Uterus (tissue), 2 donors: ENCODE measurements at regions not wholly inside any gene's neighbourhood (a gene's known extent, or its start where the extent isn't known, plus 50 kb on each side); places are given as distances from the start of the nearest gene placed in this dataset.

Experiments
- POLR2A ChIP-seq, 2 donors: fragments of 450-650 bp; IDR thresholded peaks; one replicate each; pipeline ENCODE4 v1.6.1; 2016; ENCODE audit warnings: antibody characterized with exemption in 2 of 2, mild to moderate bottlenecking in 1 of 2, moderate library complexity in 1 of 2
- TF ChIP-seq, protein P1 (sequence below), 4 experiments: fragments of 200-600 bp in 2 of 4; fragments of 450-650 bp in 2 of 4; sonication (generic) in 2 of 4; IDR thresholded peaks; one replicate each; pipeline ENCODE4 v1.5.1; 2016 to 2019; ENCODE audit warnings: antibody characterized with exemption in 4 of 4, mild to moderate bottlenecking in 2 of 4, moderate library complexity in 1 of 4

DNA sequence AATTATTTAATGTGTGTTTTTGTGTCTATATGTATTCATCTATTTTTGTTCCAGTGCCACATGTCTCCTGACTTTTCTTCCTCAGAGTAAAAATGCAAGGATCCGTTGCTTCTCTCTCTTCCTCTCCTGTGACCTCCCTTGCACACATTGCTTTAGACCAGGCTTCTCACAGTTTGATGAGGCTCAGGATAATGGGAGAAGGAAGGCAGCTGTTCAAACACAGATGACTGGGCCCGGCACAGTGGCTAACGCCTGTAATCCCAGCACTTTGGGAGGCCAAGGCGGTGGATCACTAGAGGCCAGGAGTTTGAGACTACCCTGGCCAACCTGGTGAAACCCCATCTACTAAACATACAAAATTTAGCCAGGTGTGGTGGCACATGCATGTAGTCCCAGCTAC is 241.9 kb downstream of the SAMD5 start:
- TF ChIP-seq, protein P1, sequence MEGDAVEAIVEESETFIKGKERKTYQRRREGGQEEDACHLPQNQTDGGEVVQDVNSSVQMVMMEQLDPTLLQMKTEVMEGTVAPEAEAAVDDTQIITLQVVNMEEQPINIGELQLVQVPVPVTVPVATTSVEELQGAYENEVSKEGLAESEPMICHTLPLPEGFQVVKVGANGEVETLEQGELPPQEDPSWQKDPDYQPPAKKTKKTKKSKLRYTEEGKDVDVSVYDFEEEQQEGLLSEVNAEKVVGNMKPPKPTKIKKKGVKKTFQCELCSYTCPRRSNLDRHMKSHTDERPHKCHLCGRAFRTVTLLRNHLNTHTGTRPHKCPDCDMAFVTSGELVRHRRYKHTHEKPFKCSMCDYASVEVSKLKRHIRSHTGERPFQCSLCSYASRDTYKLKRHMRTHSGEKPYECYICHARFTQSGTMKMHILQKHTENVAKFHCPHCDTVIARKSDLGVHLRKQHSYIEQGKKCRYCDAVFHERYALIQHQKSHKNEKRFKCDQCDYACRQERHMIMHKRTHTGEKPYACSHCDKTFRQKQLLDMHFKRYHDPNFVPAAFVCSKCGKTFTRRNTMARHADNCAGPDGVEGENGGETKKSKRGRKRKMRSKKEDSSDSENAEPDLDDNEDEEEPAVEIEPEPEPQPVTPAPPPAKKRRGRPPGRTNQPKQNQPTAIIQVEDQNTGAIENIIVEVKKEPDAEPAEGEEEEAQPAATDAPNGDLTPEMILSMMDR (IDR thresholded peaks at IDR 0.05), result no peak
- TF ChIP-seq POLR2A (IDR thresholded peaks at IDR 0.05), result no peak
